ENCODE measurements at regions not wholly inside any gene's neighbourhood (a gene's known extent, or its start where the extent isn't known, plus 50 kb on each side); places are given as distances from the start of the nearest gene placed in this dataset.

- no peak for DNase-seq (ENCODE audit: low read depth)
- no peaks in the 10 kb centered on the region for H3K36me3 Mint-ChIP-seq (ENCODE audit: low read depth, unreplicated experiment)
- peaks cover 7% of the 10 kb centered on the region for H3K27me3 Mint-ChIP-seq (ENCODE audit: low read depth, unreplicated experiment)
- no peak for TF ChIP-seq EZH2 (IDR thresholded peaks at IDR 0.05; ENCODE audit: insufficient read depth, low read length)
- no peak for TF ChIP-seq CTCF (IDR thresholded peaks at IDR 0.05; ENCODE audit: insufficient read depth, low read depth, low read length)
- no peaks in the 10 kb centered on the region for H3K9me3 Mint-ChIP-seq (ENCODE audit: unreplicated experiment)
- no peak overlapping the region for H3K4me2 ChIP-seq (ENCODE audit: low read length)
- H3K4me1 ChIP-seq (ENCODE audit: insufficient read depth, low read length) = no peaks in the 10 kb centered on the region
- no peaks in the 10 kb centered on the region for H3K27me3 ChIP-seq (ENCODE audit: insufficient read depth, low read length)
- H3K4me1 Mint-ChIP-seq (ENCODE audit: low read depth, unreplicated experiment) = no peaks in the 10 kb centered on the region
- no peak overlapping the region for H3K27ac ChIP-seq (ENCODE audit: low read depth, low read length)
- H3K36me3 ChIP-seq (ENCODE audit: insufficient read depth, low read length) = no peaks in the 10 kb centered on the region
- no peaks in the 10 kb centered on the region for H3K79me2 ChIP-seq (ENCODE audit: insufficient read depth, low read length)
- H3K27ac Mint-ChIP-seq (ENCODE audit: unreplicated experiment) = no peak overlapping the region
- no peak overlapping the region for H3K4me3 ChIP-seq (ENCODE audit: insufficient read depth, low read depth, low read length)
- no peaks in the 10 kb centered on the region for H4K20me1 ChIP-seq (ENCODE audit: insufficient read depth, low read length)
- H3K9ac ChIP-seq (ENCODE audit: low read length) = no peak overlapping the region
- no peak overlapping the region for H2AFZ ChIP-seq (ENCODE audit: low read depth, low read length)
- FAIRE-seq = no peak
- H3K9me3 ChIP-seq (ENCODE audit: insufficient read depth, low read depth, low read length) = no peaks in the 10 kb centered on the region
- no peak overlapping the region for H3K4me3 Mint-ChIP-seq (ENCODE audit: unreplicated experiment)
Observed at GRCh38 chr11:128164080-128164741, 423.1 kb downstream of the ETS1 start.

GRCh38 chr11:128161994-128162393 is 425.4 kb downstream of the ETS1 start:
- no peak for FAIRE-seq

More at GRCh38 chr11:128161994-128162393, 425.4 kb downstream of the ETS1 start:
- Histone ChIP-seq H3K36me3 (ENCODE audit: insufficient read depth, low read length) (no peaks in the 10 kb centered on the region), H2AFZ (ENCODE audit: low read depth, low read length) (no peak overlapping the region), H3K4me2 (ENCODE audit: low read length) (no peak overlapping the region), H3K9me3 (ENCODE audit: insufficient read depth, low read depth, low read length) (no peaks in the 10 kb centered on the region), H3K4me3 (ENCODE audit: insufficient read depth, low read depth, low read length) (no peak overlapping the region), H4K20me1 (ENCODE audit: insufficient read depth, low read length) (no peaks in the 10 kb centered on the region), H3K27ac (ENCODE audit: low read depth, low read length) (no peak overlapping the region), H3K79me2 (ENCODE audit: insufficient read depth, low read length) (no peaks in the 10 kb centered on the region), H3K9ac (ENCODE audit: low read length) (no peak overlapping the region), H3K4me1 (ENCODE audit: insufficient read depth, low read length) (no peaks in the 10 kb centered on the region), H3K27me3 (ENCODE audit: insufficient read depth, low read length) (no peaks in the 10 kb centered on the region)
- Mint-ChIP-seq H3K27me3 (ENCODE audit: low read depth, unreplicated experiment) (peaks cover 7% of the 10 kb centered on the region), H3K27ac (ENCODE audit: unreplicated experiment) (no peak overlapping the region), H3K36me3 (ENCODE audit: low read depth, unreplicated experiment) (no peaks in the 10 kb centered on the region), H3K4me1 (ENCODE audit: low read depth, unreplicated experiment) (no peaks in the 10 kb centered on the region), H3K4me3 (ENCODE audit: unreplicated experiment) (no peak overlapping the region), H3K9me3 (ENCODE audit: unreplicated experiment) (no peaks in the 10 kb centered on the region)
- DNase-seq (ENCODE audit: low read depth) = no peak
- TF ChIP-seq EZH2 (IDR thresholded peaks at IDR 0.05; ENCODE audit: insufficient read depth, low read length) (no peak), CTCF (IDR thresholded peaks at IDR 0.05; ENCODE audit: insufficient read depth, low read depth, low read length) (no peak)

All from astrocyte (in vitro differentiated cells and primary cell).